ENCODE measurements at regions not wholly inside any gene's neighbourhood (a gene's known extent, or its start where the extent isn't known, plus 50 kb on each side); places are given as distances from the start of the nearest gene placed in this dataset.

GRCh38 chrX:33726281-33727160 lies 405.6 kb downstream of the FAM47A start:
- DNase-seq (ENCODE audit: low read depth), result no peak

DNA sequence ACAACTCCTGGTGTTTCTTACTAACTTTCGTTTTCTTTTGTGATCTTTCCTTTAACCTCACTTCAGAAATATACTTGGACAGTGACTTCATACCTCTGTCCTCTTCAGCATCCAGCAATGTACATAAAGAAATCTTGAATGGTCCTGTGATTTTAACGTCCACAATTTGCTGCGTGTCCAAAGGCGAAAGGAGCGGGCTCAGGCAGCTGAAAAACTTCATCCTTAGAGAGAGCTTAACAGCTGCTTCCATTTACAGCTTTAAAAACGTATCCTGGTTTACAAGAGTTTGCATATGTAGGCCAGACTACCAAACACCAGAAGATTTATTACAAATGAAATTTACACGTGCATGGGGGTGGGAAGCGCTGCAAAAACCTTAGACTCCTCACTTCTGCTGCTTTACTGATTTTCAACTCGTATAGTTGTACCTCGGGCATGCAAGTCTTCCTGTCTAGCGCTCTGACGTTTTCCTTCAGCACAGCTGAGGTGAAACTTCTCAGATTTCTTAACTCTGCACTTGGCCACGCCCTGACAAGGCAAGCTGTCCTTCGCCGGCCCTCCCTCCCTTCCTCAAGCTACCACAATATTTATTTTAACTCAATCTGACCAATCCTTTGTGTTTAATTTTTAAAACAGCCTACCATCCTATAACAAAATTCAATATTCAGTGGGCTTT lies 406.4 kb downstream of the FAM47A start:
- peak; percentile 20 for DNase-seq (ENCODE audit: low read depth)

DNA sequence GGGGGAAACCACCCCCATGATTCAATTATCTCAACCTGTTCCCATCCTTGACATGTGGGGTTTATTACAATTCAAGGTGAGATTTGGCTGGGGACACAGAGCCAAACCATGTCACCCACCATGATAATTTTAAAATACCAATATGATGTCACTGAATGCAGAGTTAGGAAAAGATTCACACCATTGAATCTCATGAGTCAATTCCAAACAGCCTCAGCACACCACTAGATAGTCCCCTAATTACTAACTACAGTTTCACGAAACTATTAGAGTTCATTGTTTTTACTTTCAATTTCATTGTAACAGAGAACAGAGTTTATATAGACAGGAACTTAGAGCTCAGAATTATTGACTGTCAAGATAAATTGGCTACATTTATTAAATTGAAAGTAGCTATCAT lies 410.2 kb downstream of the FAM47A start:
- DNase-seq (ENCODE audit: low read depth), result no peak

GRCh38 chrX:33686105-33686504 lies 446.0 kb downstream of the FAM47A start:
- DNase-seq (ENCODE audit: low read depth), result no peak

Measured in myocyte (in vitro differentiated cells).